Thyroid gland (tissue), 4 donors: ENCODE measurements at regions not wholly inside any gene's neighbourhood (a gene's known extent, or its start where the extent isn't known, plus 50 kb on each side); places are given as distances from the start of the nearest gene placed in this dataset.

ENCODE experiments used
- DNase-seq, 2 donors: peaks; one replicate each; pipeline ENCODE4 v3.0.0-alpha.2; 2019
- H3K27ac ChIP-seq, 3 donors: fragments of 200-600 bp; sonication (generic); 1 replicate in 2 of 3; 2 replicates in 1 of 3; pipeline ENCODE4 v1.5.1; 2016 to 2019; ENCODE audit warnings: mild to moderate bottlenecking in 1 of 3, moderate library complexity in 1 of 3
- H3K27me3 ChIP-seq: fragments of 200-600 bp; sonication (generic); one replicate; pipeline ENCODE4 v1.5.1; 2019
- H3K36me3 ChIP-seq, 2 donors: fragments of 200-600 bp; sonication (generic); one replicate each; pipeline ENCODE4 v1.5.1; 2016 to 2019
- H3K4me1 ChIP-seq, 2 donors: fragments of 200-600 bp; sonication (generic); one replicate each; pipeline ENCODE4 v1.5.1; 2017 to 2019
- H3K4me3 ChIP-seq, 3 donors: fragments of 200-600 bp; sonication (generic); replicated peaks in 1 of 3; 1 replicate in 2 of 3; 2 replicates in 1 of 3; pipeline ENCODE4 v1.5.1; 2016; ENCODE audit warnings: mild to moderate bottlenecking in 1 of 3
- H3K9me3 ChIP-seq: fragments of 200-600 bp; sonication (generic); one replicate; pipeline ENCODE4 v1.5.1; 2017
- POLR2A ChIP-seq, 2 donors: fragments of 450-650 bp; IDR thresholded peaks; one replicate each; pipeline ENCODE4 v1.6.1; 2017; ENCODE audit warnings: antibody characterized with exemption in 2 of 2, mild to moderate bottlenecking in 2 of 2, moderate library complexity in 1 of 2
- WGBS, 2 donors: methylation state at CpG; one replicate each; pipeline ENCODE4 v1.1.5; 2017; 5-methylcytosine and 5-hydroxymethylcytosine counted together
- intact Hi-C: fragments of 100-400 bp; cut with DNase I; formaldehyde crosslinking; loops from one replicate; pipeline ENCODE4 v1.15.1; 2023
- TF ChIP-seq, protein P1 (sequence below), 6 experiments: fragments of 200-600 bp in 3 of 6; fragments of 450-650 bp in 3 of 6; sonication (generic) in 3 of 6; IDR thresholded peaks; one replicate each; pipeline ENCODE4 v1.5.1; 2016 to 2019; ENCODE audit warnings: antibody characterized with exemption in 6 of 6, mild to moderate bottlenecking in 2 of 6, inconsistent platforms in 1 of 6, moderate library complexity in 1 of 6

DNA sequence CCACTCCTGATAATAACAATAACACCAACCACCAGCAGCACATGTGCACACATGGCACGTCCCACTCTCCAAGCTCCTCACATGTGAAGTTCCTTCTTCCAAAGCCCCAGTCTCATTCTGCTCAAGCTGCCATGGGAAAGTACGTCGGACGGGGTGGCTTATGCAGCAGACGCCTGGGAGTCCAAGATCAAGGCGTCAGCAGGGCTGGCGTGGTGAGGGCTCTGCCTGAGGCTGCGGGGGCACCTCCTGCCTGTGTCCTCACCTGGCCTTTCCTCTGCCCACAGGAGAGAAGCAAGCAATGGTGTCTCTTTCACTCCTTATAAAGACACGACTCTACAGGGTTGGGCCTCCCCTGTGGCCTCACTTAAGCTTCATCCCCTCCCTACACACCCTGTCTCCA is 68.8 kb upstream of the INSIG1 start:
- H3K4me3 ChIP-seq, result no peak overlapping the region
- no peak overlapping the region for H3K27ac ChIP-seq
- peaks cover 3 to 9% of the 10 kb centered on the region in 2 donors for H3K4me1 ChIP-seq
- intact Hi-C loops, result no loop called here
- H3K27me3 ChIP-seq, result no peaks in the 10 kb centered on the region
- 91 to 95% methylated on average over 5 to 9 of the region's 9 CpGs for WGBS, 2 donors
- H3K36me3 ChIP-seq, result no peaks in the 10 kb centered on the region
- no peak for DNase-seq
- TF ChIP-seq POLR2A (IDR thresholded peaks at IDR 0.05), result no peak
- no peaks in the 10 kb centered on the region for H3K9me3 ChIP-seq

DNA sequence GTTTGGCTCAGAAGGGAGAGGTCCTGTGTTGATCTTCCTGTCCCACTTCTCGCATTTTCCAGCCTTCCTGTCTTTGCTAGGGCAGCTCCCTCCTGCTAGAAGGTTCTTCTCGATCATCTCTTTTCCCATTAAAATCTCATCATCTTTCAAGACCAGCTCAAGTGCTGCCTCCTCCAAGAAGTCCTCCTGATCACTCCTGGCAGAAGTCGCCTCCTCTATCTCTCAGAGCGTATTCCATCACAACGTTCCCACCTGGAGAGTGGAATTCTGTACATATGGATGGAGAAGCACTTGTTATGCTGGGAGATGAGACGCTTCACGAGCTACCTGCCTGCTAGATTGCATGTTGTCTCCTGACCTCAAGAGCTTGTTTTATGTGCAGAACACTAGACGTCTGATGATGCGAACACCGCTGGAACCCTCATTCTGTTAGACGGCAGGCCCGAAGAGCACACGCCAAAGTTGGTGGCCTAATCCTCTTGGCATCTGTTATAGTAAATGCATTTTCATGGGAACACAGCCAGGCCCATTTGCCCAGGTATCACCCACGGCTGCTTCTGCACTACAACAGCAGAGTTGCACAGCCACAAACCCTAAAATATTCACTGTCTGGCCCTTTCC is 68.0 kb upstream of the INSIG1 start:
- Histone ChIP-seq H3K4me3 (no peak overlapping the region), H3K4me1 (peaks cover 0 to 1% of the 10 kb centered on the region in 2 donors), H3K36me3 (no peaks in the 10 kb centered on the region), H3K9me3 (no peaks in the 10 kb centered on the region), H3K27ac (no peak overlapping the region), H3K27me3 (no peaks in the 10 kb centered on the region)
- intact Hi-C loops, result no loop called here
- DNase-seq, result no peak
- no peak for TF ChIP-seq POLR2A (IDR thresholded peaks at IDR 0.05)
- TF ChIP-seq, protein P1, sequence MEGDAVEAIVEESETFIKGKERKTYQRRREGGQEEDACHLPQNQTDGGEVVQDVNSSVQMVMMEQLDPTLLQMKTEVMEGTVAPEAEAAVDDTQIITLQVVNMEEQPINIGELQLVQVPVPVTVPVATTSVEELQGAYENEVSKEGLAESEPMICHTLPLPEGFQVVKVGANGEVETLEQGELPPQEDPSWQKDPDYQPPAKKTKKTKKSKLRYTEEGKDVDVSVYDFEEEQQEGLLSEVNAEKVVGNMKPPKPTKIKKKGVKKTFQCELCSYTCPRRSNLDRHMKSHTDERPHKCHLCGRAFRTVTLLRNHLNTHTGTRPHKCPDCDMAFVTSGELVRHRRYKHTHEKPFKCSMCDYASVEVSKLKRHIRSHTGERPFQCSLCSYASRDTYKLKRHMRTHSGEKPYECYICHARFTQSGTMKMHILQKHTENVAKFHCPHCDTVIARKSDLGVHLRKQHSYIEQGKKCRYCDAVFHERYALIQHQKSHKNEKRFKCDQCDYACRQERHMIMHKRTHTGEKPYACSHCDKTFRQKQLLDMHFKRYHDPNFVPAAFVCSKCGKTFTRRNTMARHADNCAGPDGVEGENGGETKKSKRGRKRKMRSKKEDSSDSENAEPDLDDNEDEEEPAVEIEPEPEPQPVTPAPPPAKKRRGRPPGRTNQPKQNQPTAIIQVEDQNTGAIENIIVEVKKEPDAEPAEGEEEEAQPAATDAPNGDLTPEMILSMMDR (IDR thresholded peaks at IDR 0.05), result no peak
- WGBS, 2 donors, result 86 to 92% methylated on average over 14 of the region's 14 CpGs

DNA sequence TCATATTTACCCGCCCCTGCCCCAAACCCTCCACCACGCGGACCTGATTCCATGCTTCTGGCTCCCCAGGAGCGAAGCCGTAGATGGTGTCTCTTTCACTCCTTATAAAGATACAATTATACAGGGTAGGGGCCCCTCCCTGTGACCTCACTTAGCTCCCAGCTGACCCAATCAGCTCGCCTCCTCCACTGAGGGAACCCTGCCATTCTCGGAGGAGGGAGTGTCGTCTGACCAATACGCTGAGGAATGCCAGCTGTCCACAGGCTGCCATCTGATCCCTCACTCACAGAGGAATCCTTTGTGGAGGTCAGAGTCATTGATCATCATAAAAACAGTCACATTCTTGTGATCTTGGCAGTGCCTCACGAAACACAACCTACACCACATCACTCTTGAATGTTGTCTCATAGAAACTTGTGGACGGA is 67.5 kb upstream of the INSIG1 start:
- Histone ChIP-seq H3K27me3 (no peaks in the 10 kb centered on the region), H3K27ac (no peak overlapping the region), H3K36me3 (no peaks in the 10 kb centered on the region), H3K4me1 (no peaks in the 10 kb centered on the region), H3K4me3 (no peak overlapping the region), H3K9me3 (no peaks in the 10 kb centered on the region)
- 92 to 94% methylated on average over 11 of the region's 11 CpGs for WGBS, 2 donors
- intact Hi-C loops, result no loop called here
- no peak for DNase-seq
- no peak for TF ChIP-seq POLR2A (IDR thresholded peaks at IDR 0.05)

DNA sequence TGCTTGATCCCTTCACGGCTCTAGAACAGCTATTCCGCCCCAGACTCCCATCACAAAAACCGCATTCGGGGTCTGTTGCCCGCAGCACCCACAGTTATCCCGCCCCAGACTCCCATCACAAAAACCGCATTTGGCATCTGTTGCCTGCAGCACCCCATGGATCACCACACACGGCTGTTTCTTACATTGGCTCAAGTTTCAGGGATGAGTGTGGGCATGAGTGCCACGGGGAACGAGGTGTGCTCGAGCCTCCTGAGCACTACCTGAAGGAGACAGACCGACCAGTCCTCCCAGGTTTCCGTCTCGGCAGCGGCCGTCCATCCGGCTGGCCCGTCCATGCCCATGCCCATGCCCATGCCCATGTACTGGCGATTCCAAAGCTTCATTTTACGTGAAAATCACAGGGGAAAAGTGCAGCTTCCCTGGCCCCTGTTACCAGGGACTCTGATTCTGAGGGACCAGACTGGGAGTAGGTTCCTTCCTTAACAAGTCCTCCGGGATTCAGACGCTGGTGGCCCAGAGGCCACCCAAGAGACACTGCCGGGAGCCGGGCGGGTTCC is 66.4 kb upstream of the INSIG1 start:
- Histone ChIP-seq H3K36me3 (no peaks in the 10 kb centered on the region), H3K27me3 (no peaks in the 10 kb centered on the region), H3K4me1 (no peaks in the 10 kb centered on the region), H3K27ac (no peak overlapping the region), H3K4me3 (no peak overlapping the region), H3K9me3 (no peaks in the 10 kb centered on the region)
- no peak for TF ChIP-seq POLR2A (IDR thresholded peaks at IDR 0.05)
- TF ChIP-seq, protein P1 (IDR thresholded peaks at IDR 0.05), result no peak
- WGBS, 2 donors, result 90% methylated on average over 20 to 25 of the region's 25 CpGs
- no peak for DNase-seq
- intact Hi-C loops, result no loop called here

DNA sequence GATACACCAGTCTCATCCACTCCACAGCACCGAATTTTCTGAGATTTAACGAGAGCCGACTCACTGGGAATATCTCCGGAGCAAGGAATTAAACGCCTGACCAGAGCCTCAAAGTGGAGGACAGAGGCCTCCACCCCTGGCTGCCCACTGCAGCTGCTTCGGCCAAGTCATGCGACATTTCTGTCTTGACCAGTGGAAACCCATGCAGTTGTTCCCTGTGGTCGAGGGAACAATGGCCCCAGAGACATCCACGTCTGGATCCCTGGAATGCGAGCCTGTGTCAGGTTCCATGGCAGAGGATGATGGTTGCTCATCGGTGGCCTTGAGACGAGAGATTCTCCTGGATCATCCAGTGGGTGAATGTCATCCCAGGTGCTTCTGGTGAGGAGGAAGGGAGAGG is 65.7 kb upstream of the INSIG1 start:
- no peak overlapping the region for H3K27ac ChIP-seq
- H3K9me3 ChIP-seq, result no peaks in the 10 kb centered on the region
- H3K4me3 ChIP-seq, result no peak overlapping the region
- no peaks in the 10 kb centered on the region for H3K27me3 ChIP-seq
- intact Hi-C loops, result no loop called here
- TF ChIP-seq, protein P1 (IDR thresholded peaks at IDR 0.05), result no peak
- no peak for TF ChIP-seq POLR2A (IDR thresholded peaks at IDR 0.05)
- H3K4me1 ChIP-seq, result no peaks in the 10 kb centered on the region
- 94% methylated on average over 12 of the region's 12 CpGs for WGBS, 2 donors
- no peaks in the 10 kb centered on the region for H3K36me3 ChIP-seq
- no peak for DNase-seq

DNA sequence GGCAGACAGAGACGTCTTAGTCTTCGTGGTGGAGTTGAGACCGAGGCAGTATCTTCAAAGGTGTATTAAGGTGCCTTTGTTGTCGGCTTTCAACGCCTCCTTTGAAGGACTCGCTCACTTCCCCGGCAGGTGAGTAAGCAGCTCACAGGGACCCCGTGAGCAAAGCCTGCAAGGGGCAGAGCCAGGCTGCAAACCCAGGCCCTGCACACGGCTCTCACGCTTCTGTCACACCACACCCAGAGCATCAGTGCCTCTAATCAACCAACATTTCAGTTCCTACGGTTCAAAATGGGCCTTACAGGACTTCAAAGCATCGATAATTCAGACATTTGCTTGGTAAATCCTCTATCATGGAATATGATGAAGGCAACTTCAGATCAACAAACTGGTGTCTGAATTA is 64.8 kb upstream of the INSIG1 start:
- Histone ChIP-seq H3K4me1 (no peaks in the 10 kb centered on the region), H3K27ac (no peak overlapping the region), H3K9me3 (no peaks in the 10 kb centered on the region), H3K36me3 (no peaks in the 10 kb centered on the region), H3K27me3 (no peaks in the 10 kb centered on the region), H3K4me3 (no peak overlapping the region)
- WGBS, 2 donors, result 70 to 77% methylated on average over 12 of the region's 12 CpGs
- TF ChIP-seq POLR2A (IDR thresholded peaks at IDR 0.05), result no peak
- TF ChIP-seq, protein P1 (IDR thresholded peaks at IDR 0.05), result no peak
- intact Hi-C loops, result no loop called here
- no peak for DNase-seq
